Activated naive CD4-positive, alpha-beta T cell treated with anti-CD3 and anti-CD28 coated beads, Interleukin-2, amount 50 U/mL, for 24 hours (primary cell): ENCODE measurements at regions not wholly inside any gene's neighbourhood (a gene's known extent, or its start where the extent isn't known, plus 50 kb on each side); places are given as distances from the start of the nearest gene placed in this dataset.

Source experiments
- H3K27ac Mint-ChIP-seq: one replicate; pipeline ENCODE4 v1.8.0; 2021; ENCODE audit warnings: mild to moderate bottlenecking, mixed read lengths
- H3K27me3 Mint-ChIP-seq: one replicate; pipeline ENCODE4 v1.8.0; 2021; ENCODE audit warnings: mixed read lengths
- H3K36me3 Mint-ChIP-seq: one replicate; pipeline ENCODE4 v1.8.0; 2021; ENCODE audit warnings: mixed read lengths
- H3K4me1 Mint-ChIP-seq: one replicate; pipeline ENCODE4 v1.8.0; 2021; ENCODE audit warnings: mixed read lengths
- H3K4me3 Mint-ChIP-seq: one replicate; pipeline ENCODE4 v1.8.0; 2021; ENCODE audit warnings: mild to moderate bottlenecking, mixed read lengths
- H3K9me3 Mint-ChIP-seq: one replicate; pipeline ENCODE4 v1.8.0; 2021; ENCODE audit warnings: mixed read lengths

GRCh38 chr15:79656151-79657000 is 224.2 kb downstream of the MINAR1 start:
- H3K36me3 Mint-ChIP-seq: no peaks in the 10 kb centered on the region
- H3K4me1 Mint-ChIP-seq: no peaks in the 10 kb centered on the region
- H3K9me3 Mint-ChIP-seq: no peaks in the 10 kb centered on the region
- no peak overlapping the region for H3K4me3 Mint-ChIP-seq
- H3K27me3 Mint-ChIP-seq: peaks cover 35% of the 10 kb centered on the region
- H3K27ac Mint-ChIP-seq: no peak overlapping the region

- H3K36me3 Mint-ChIP-seq: no peaks in the 10 kb centered on the region
- no peaks in the 10 kb centered on the region for H3K9me3 Mint-ChIP-seq
- no peaks in the 10 kb centered on the region for H3K4me1 Mint-ChIP-seq
- peaks cover 38% of the 10 kb centered on the region for H3K27me3 Mint-ChIP-seq
- H3K27ac Mint-ChIP-seq: no peak overlapping the region
- no peak overlapping the region for H3K4me3 Mint-ChIP-seq
Measured at GRCh38 chr15:79657722-79658121, 225.6 kb downstream of the MINAR1 start.

GRCh38 chr15:79659691-79660090 is 227.6 kb downstream of the MINAR1 start:
- Mint-ChIP-seq H3K36me3 (no peaks in the 10 kb centered on the region), H3K27ac (no peak overlapping the region), H3K27me3 (peaks cover 35% of the 10 kb centered on the region), H3K4me3 (no peak overlapping the region), H3K4me1 (no peaks in the 10 kb centered on the region), H3K9me3 (no peaks in the 10 kb centered on the region)

GRCh38 chr15:79661411-79661810 is 229.3 kb downstream of the MINAR1 start:
- H3K27me3 Mint-ChIP-seq: peaks cover 20% of the 10 kb centered on the region
- no peaks in the 10 kb centered on the region for H3K9me3 Mint-ChIP-seq
- no peaks in the 10 kb centered on the region for H3K36me3 Mint-ChIP-seq
- no peak overlapping the region for H3K4me3 Mint-ChIP-seq
- no peaks in the 10 kb centered on the region for H3K4me1 Mint-ChIP-seq
- no peak overlapping the region for H3K27ac Mint-ChIP-seq

GRCh38 chr15:79673416-79674123 is 223.2 kb downstream of the MTHFS start:
- Mint-ChIP-seq H3K36me3 (no peaks in the 10 kb centered on the region), H3K4me1 (no peaks in the 10 kb centered on the region), H3K27ac (no peak overlapping the region), H3K27me3 (peaks cover 17% of the 10 kb centered on the region), H3K4me3 (no peak overlapping the region), H3K9me3 (no peaks in the 10 kb centered on the region)

- H3K36me3 Mint-ChIP-seq: no peaks in the 10 kb centered on the region
- no peaks in the 10 kb centered on the region for H3K9me3 Mint-ChIP-seq
- no peaks in the 10 kb centered on the region for H3K4me1 Mint-ChIP-seq
- peaks cover 17% of the 10 kb centered on the region for H3K27me3 Mint-ChIP-seq
- H3K27ac Mint-ChIP-seq: no peak overlapping the region
- no peak overlapping the region for H3K4me3 Mint-ChIP-seq
Measured at GRCh38 chr15:79674124-79674465, 222.7 kb downstream of the MTHFS start.

GRCh38 chr15:79675982-79676381 is 220.8 kb downstream of the MTHFS start:
- Mint-ChIP-seq H3K27me3 (peaks cover 17% of the 10 kb centered on the region), H3K9me3 (no peaks in the 10 kb centered on the region), H3K4me3 (no peak overlapping the region), H3K4me1 (no peaks in the 10 kb centered on the region), H3K27ac (no peak overlapping the region), H3K36me3 (no peaks in the 10 kb centered on the region)

- Mint-ChIP-seq H3K9me3 (no peaks in the 10 kb centered on the region), H3K27ac (no peak overlapping the region), H3K36me3 (no peaks in the 10 kb centered on the region), H3K4me1 (no peaks in the 10 kb centered on the region), H3K4me3 (no peak overlapping the region), H3K27me3 (peaks cover 17% of the 10 kb centered on the region)
Measured at GRCh38 chr15:79676621-79677020, 220.2 kb downstream of the MTHFS start.

- no peaks in the 10 kb centered on the region for H3K36me3 Mint-ChIP-seq
- no peak overlapping the region for H3K27ac Mint-ChIP-seq
- no peaks in the 10 kb centered on the region for H3K9me3 Mint-ChIP-seq
- no peaks in the 10 kb centered on the region for H3K4me1 Mint-ChIP-seq
- peaks cover 17% of the 10 kb centered on the region for H3K27me3 Mint-ChIP-seq
- H3K4me3 Mint-ChIP-seq: no peak overlapping the region
Measured at GRCh38 chr15:79677241-79677640, 219.6 kb downstream of the MTHFS start.

GRCh38 chr15:79678032-79678701 is 218.6 kb downstream of the MTHFS start:
- H3K27me3 Mint-ChIP-seq: peaks cover 17% of the 10 kb centered on the region
- no peak overlapping the region for H3K4me3 Mint-ChIP-seq
- no peaks in the 10 kb centered on the region for H3K36me3 Mint-ChIP-seq
- no peaks in the 10 kb centered on the region for H3K4me1 Mint-ChIP-seq
- H3K27ac Mint-ChIP-seq: no peak overlapping the region
- H3K9me3 Mint-ChIP-seq: no peaks in the 10 kb centered on the region

GRCh38 chr15:79680720-79681119 is 216.1 kb downstream of the MTHFS start:
- no peaks in the 10 kb centered on the region for H3K4me1 Mint-ChIP-seq
- no peaks in the 10 kb centered on the region for H3K9me3 Mint-ChIP-seq
- no peaks in the 10 kb centered on the region for H3K36me3 Mint-ChIP-seq
- peaks cover 5% of the 10 kb centered on the region for H3K27me3 Mint-ChIP-seq
- no peak overlapping the region for H3K27ac Mint-ChIP-seq
- no peak overlapping the region for H3K4me3 Mint-ChIP-seq

- no peaks in the 10 kb centered on the region for H3K36me3 Mint-ChIP-seq
- no peak overlapping the region for H3K27ac Mint-ChIP-seq
- peaks cover 3% of the 10 kb centered on the region for H3K27me3 Mint-ChIP-seq
- no peaks in the 10 kb centered on the region for H3K4me1 Mint-ChIP-seq
- H3K9me3 Mint-ChIP-seq: no peaks in the 10 kb centered on the region
- H3K4me3 Mint-ChIP-seq: no peak overlapping the region
Measured at GRCh38 chr15:79682285-79682684, 214.5 kb downstream of the MTHFS start.

- H3K27me3 Mint-ChIP-seq: peaks cover 3% of the 10 kb centered on the region
- H3K4me3 Mint-ChIP-seq: no peak overlapping the region
- H3K36me3 Mint-ChIP-seq: no peaks in the 10 kb centered on the region
- H3K4me1 Mint-ChIP-seq: no peaks in the 10 kb centered on the region
- no peak overlapping the region for H3K27ac Mint-ChIP-seq
- H3K9me3 Mint-ChIP-seq: no peaks in the 10 kb centered on the region
Measured at GRCh38 chr15:79682851-79683288, 213.9 kb downstream of the MTHFS start.

GRCh38 chr15:79689030-79689429 is 207.8 kb downstream of the MTHFS start:
- Mint-ChIP-seq H3K9me3 (peaks cover 4% of the 10 kb centered on the region), H3K4me3 (no peak overlapping the region), H3K4me1 (no peaks in the 10 kb centered on the region), H3K36me3 (no peaks in the 10 kb centered on the region), H3K27me3 (peaks cover 7% of the 10 kb centered on the region), H3K27ac (no peak overlapping the region)

GRCh38 chr15:79700951-79701480 is 195.8 kb downstream of the MTHFS start:
- H3K4me3 Mint-ChIP-seq: no peak overlapping the region

GRCh38 chr15:79702621-79703020 is 194.2 kb downstream of the MTHFS start:
- Mint-ChIP-seq H3K4me3 (no peak overlapping the region), H3K36me3 (no peaks in the 10 kb centered on the region), H3K27ac (no peak overlapping the region), H3K27me3 (peaks cover 10% of the 10 kb centered on the region), H3K9me3 (no peaks in the 10 kb centered on the region), H3K4me1 (no peaks in the 10 kb centered on the region)

More at GRCh38 chr15:79700951-79701480, 195.8 kb downstream of the MTHFS start:
- Mint-ChIP-seq H3K36me3 (no peaks in the 10 kb centered on the region), H3K27me3 (peaks cover 9% of the 10 kb centered on the region), H3K9me3 (no peaks in the 10 kb centered on the region), H3K27ac (no peak overlapping the region), H3K4me1 (no peaks in the 10 kb centered on the region)
